Naive thymus-derived CD4-positive, alpha-beta T cell (primary cell): ENCODE measurements at regions not wholly inside any gene's neighbourhood (a gene's known extent, or its start where the extent isn't known, plus 50 kb on each side); places are given as distances from the start of the nearest gene placed in this dataset.

Experiments
- ATAC-seq: fragments of 150-1000 bp; cut with Tn5 transposase; 2 replicates; pipeline ENCODE4 v1.10.0; 2021; ENCODE audit warnings: mild to moderate bottlenecking, moderate library complexity
- CTCF ChIA-PET: fragments of 350-600 bp; sonication (Branson Sonifier 250); formaldehyde crosslinking; loops from one replicate; lab custom pipeline; 2021; ENCODE audit warnings: antibody characterized with exemption; lab: Charles Lee
- POLR2A ChIA-PET: fragments of 350-600 bp; sonication (Branson Sonifier 250); formaldehyde crosslinking; loops from one replicate; lab custom pipeline; 2021; ENCODE audit warnings: antibody characterized with exemption, inconsistent platforms; lab: Charles Lee
- DNase-seq, 9 donors: peaks; one replicate each; pipeline versions ENCODE4 v3.0.0 to v3.0.0-alpha.2; 2020 to 2022; ENCODE audit warnings: mixed read lengths in 1 of 9
- H3K27ac ChIP-seq: one replicate; pipeline ENCODE4 v1.7.0; 2013; ENCODE audit warnings: mild to moderate bottlenecking, low read depth, low read length, moderate library complexity
- H3K27me3 ChIP-seq, 2 donors: one replicate each; pipeline ENCODE4 v1.7.0; 2013; ENCODE audit warnings: low read length in 2 of 2, mild to moderate bottlenecking in 2 of 2, moderate library complexity in 2 of 2; ENCODE audit not compliant: control insufficient read depth in 2 of 2, insufficient read depth in 2 of 2
- H3K36me3 ChIP-seq, 3 experiments: 1 replicate in 2 of 3; 2 replicates in 1 of 3; pipeline ENCODE4 v1.7.0; 2013; ENCODE audit warnings: low read length in 3 of 3, mild to moderate bottlenecking in 3 of 3, moderate library complexity in 1 of 3; ENCODE audit not compliant: insufficient read depth in 3 of 3, control insufficient read depth in 2 of 3
- H3K4me1 ChIP-seq, 2 donors: one replicate each; pipeline ENCODE4 v1.7.0; 2013; ENCODE audit warnings: low read length in 2 of 2, mild to moderate bottlenecking in 2 of 2, moderate library complexity in 1 of 2; ENCODE audit not compliant: control insufficient read depth in 2 of 2, insufficient read depth in 2 of 2
- H3K4me3 ChIP-seq: 2 replicates; pipeline ENCODE4 v1.7.0; 2013; ENCODE audit warnings: mild to moderate bottlenecking, low read length
- H3K9me3 ChIP-seq, 3 experiments: 1 replicate in 2 of 3; 2 replicates in 1 of 3; pipeline ENCODE4 v1.7.0; 2013; ENCODE audit warnings: low read length in 3 of 3; ENCODE audit not compliant: control insufficient read depth in 2 of 3
- H3K27ac Mint-ChIP-seq, 9 donors: one replicate each; pipeline ENCODE4 v1.8.0; 2020 to 2022; ENCODE audit warnings: mixed read lengths in 9 of 9, mild to moderate bottlenecking in 8 of 9, moderate library complexity in 5 of 9, inconsistent platforms in 2 of 9
- H3K27me3 Mint-ChIP-seq, 5 donors: one replicate each; pipeline ENCODE4 v1.8.0; 2021 to 2022; ENCODE audit warnings: mixed read lengths in 5 of 5, mild to moderate bottlenecking in 1 of 5
- H3K36me3 Mint-ChIP-seq, 5 donors: one replicate each; pipeline ENCODE4 v1.8.0; 2020 to 2022; ENCODE audit warnings: mixed read lengths in 5 of 5, mild to moderate bottlenecking in 3 of 5, inconsistent platforms in 1 of 5
- H3K4me1 Mint-ChIP-seq, 7 donors: one replicate each; pipeline ENCODE4 v1.8.0; 2020 to 2022; ENCODE audit warnings: mixed read lengths in 7 of 7, mild to moderate bottlenecking in 3 of 7, inconsistent platforms in 1 of 7
- H3K4me3 Mint-ChIP-seq, 10 donors: one replicate each; pipeline ENCODE4 v1.8.0; 2020 to 2022; ENCODE audit warnings: mild to moderate bottlenecking in 10 of 10, mixed read lengths in 10 of 10, moderate library complexity in 6 of 10, inconsistent platforms in 2 of 10
- H3K9me3 Mint-ChIP-seq, 11 donors: one replicate each; pipeline ENCODE4 v1.8.0; 2020 to 2022; ENCODE audit warnings: mixed read lengths in 11 of 11, mild to moderate bottlenecking in 4 of 11, inconsistent platforms in 1 of 11, moderate library complexity in 1 of 11
- intact Hi-C, 2 donors: fragments of 100-400 bp; cut with micrococcal nuclease; formaldehyde crosslinking; loops; one replicate each; pipeline ENCODE4 v1.15.1; 2023

- no peak overlapping the region for H3K4me3 ChIP-seq
- Mint-ChIP-seq H3K27me3 (no peaks in the 10 kb centered on the region), H3K4me3 (no peak overlapping the region), H3K4me1 (no peaks in the 10 kb centered on the region), H3K36me3 (no peaks in the 10 kb centered on the region), H3K27ac (no peak overlapping the region), H3K9me3 (peaks cover 3 to 28% (median 10%) of the 10 kb centered on the region in 11 donors)
- H3K9me3 ChIP-seq = peaks cover 0 to 4% (median 0%) of the 10 kb centered on the region in 3 experiments
- H3K27me3 ChIP-seq = no peaks in the 10 kb centered on the region
- H3K4me1 ChIP-seq = no peaks in the 10 kb centered on the region
- no peaks in the 10 kb centered on the region for H3K36me3 ChIP-seq
- DNase-seq = no peak
- H3K27ac ChIP-seq = no peak overlapping the region
- CTCF ChIA-PET = no interaction called here
- intact Hi-C loops = no loop called here
- POLR2A ChIA-PET = no interaction called here
- ATAC-seq = no peak
Observed at GRCh38 chr2:4844881-4845280, 847.3 kb upstream of the SOX11 start.

GRCh38 chr2:4862031-4862430 is 830.2 kb upstream of the SOX11 start:
- Histone ChIP-seq H3K9me3 (no peaks in the 10 kb centered on the region), H3K27me3 (no peaks in the 10 kb centered on the region), H3K4me1 (no peaks in the 10 kb centered on the region), H3K36me3 (no peaks in the 10 kb centered on the region), H3K4me3 (no peak overlapping the region), H3K27ac (no peak overlapping the region)
- Mint-ChIP-seq H3K27ac (no peak overlapping the region), H3K27me3 (no peaks in the 10 kb centered on the region), H3K9me3 (peaks cover 0 to 20% (median 3%) of the 10 kb centered on the region in 11 donors), H3K36me3 (no peaks in the 10 kb centered on the region), H3K4me1 (no peaks in the 10 kb centered on the region), H3K4me3 (no peak overlapping the region)
- ATAC-seq (no peak), DNase-seq (no peak)
- ChIA-PET POLR2A (no interaction called here), CTCF (no interaction called here)
- intact Hi-C loops = no loop called here

GRCh38 chr2:4866198-4866597 is 826.0 kb upstream of the SOX11 start:
- ATAC-seq (no peak), DNase-seq (no peak)
- Mint-ChIP-seq H3K27ac (no peak overlapping the region), H3K4me3 (no peak overlapping the region), H3K36me3 (no peaks in the 10 kb centered on the region), H3K4me1 (no peaks in the 10 kb centered on the region), H3K27me3 (no peaks in the 10 kb centered on the region), H3K9me3 (peaks cover 0 to 12% (median 4%) of the 10 kb centered on the region in 11 donors)
- H3K36me3 ChIP-seq = no peaks in the 10 kb centered on the region
- H3K27me3 ChIP-seq = no peaks in the 10 kb centered on the region
- no peak overlapping the region for H3K27ac ChIP-seq
- CTCF ChIA-PET = no interaction called here
- POLR2A ChIA-PET = no interaction called here
- H3K4me3 ChIP-seq = no peak overlapping the region
- H3K9me3 ChIP-seq = no peaks in the 10 kb centered on the region
- no peaks in the 10 kb centered on the region for H3K4me1 ChIP-seq
- intact Hi-C loops = no loop called here

GRCh38 chr2:4868466-4868865 is 823.7 kb upstream of the SOX11 start:
- Histone ChIP-seq H3K27me3 (no peaks in the 10 kb centered on the region), H3K4me1 (no peaks in the 10 kb centered on the region), H3K36me3 (no peaks in the 10 kb centered on the region), H3K27ac (no peak overlapping the region), H3K9me3 (no peaks in the 10 kb centered on the region), H3K4me3 (no peak overlapping the region)
- H3K4me1 Mint-ChIP-seq = no peaks in the 10 kb centered on the region
- POLR2A ChIA-PET = no interaction called here
- H3K4me3 Mint-ChIP-seq = no peak overlapping the region
- no peaks in the 10 kb centered on the region for H3K36me3 Mint-ChIP-seq
- CTCF ChIA-PET = no interaction called here
- no peaks in the 10 kb centered on the region for H3K27me3 Mint-ChIP-seq
- peaks cover 0 to 6% (median 1%) of the 10 kb centered on the region in 11 donors for H3K9me3 Mint-ChIP-seq
- intact Hi-C loops = no loop called here
- ATAC-seq (no peak), DNase-seq (no peak)
- H3K27ac Mint-ChIP-seq = no peak overlapping the region

GRCh38 chr2:4869154-4869553 is 823.0 kb upstream of the SOX11 start:
- no peaks in the 10 kb centered on the region for H3K27me3 ChIP-seq
- no peaks in the 10 kb centered on the region for H3K4me1 ChIP-seq
- H3K36me3 Mint-ChIP-seq = no peaks in the 10 kb centered on the region
- no peak overlapping the region for H3K27ac ChIP-seq
- H3K36me3 ChIP-seq = no peaks in the 10 kb centered on the region
- ChIA-PET CTCF (no interaction called here), POLR2A (no interaction called here)
- H3K4me1 Mint-ChIP-seq = no peaks in the 10 kb centered on the region
- H3K4me3 Mint-ChIP-seq = no peak overlapping the region
- ATAC-seq (no peak), DNase-seq (no peak)
- H3K27me3 Mint-ChIP-seq = no peaks in the 10 kb centered on the region
- H3K27ac Mint-ChIP-seq = no peak overlapping the region
- intact Hi-C loops = no loop called here
- no peak overlapping the region for H3K4me3 ChIP-seq
- no peaks in the 10 kb centered on the region for H3K9me3 ChIP-seq
- H3K9me3 Mint-ChIP-seq = peaks cover 0 to 6% (median 3%) of the 10 kb centered on the region in 11 donors

GRCh38 chr2:4873364-4873763 is 818.8 kb upstream of the SOX11 start:
- intact Hi-C loops = no loop called here
- Mint-ChIP-seq H3K27ac (no peak overlapping the region), H3K4me1 (no peaks in the 10 kb centered on the region), H3K4me3 (no peak overlapping the region), H3K27me3 (no peaks in the 10 kb centered on the region), H3K9me3 (peaks cover 0 to 11% (median 4%) of the 10 kb centered on the region in 11 donors), H3K36me3 (no peaks in the 10 kb centered on the region)
- Histone ChIP-seq H3K4me1 (no peaks in the 10 kb centered on the region), H3K36me3 (no peaks in the 10 kb centered on the region), H3K9me3 (no peaks in the 10 kb centered on the region), H3K27ac (no peak overlapping the region), H3K4me3 (no peak overlapping the region), H3K27me3 (no peaks in the 10 kb centered on the region)
- DNase-seq = no peak
- ATAC-seq = no peak
- CTCF ChIA-PET = no interaction called here
- POLR2A ChIA-PET = no interaction called here

- intact Hi-C loops = no loop called here
- no peaks in the 10 kb centered on the region for H3K36me3 ChIP-seq
Observed at GRCh38 chr2:4873876-4874593, 818.1 kb upstream of the SOX11 start.

More at GRCh38 chr2:4873876-4874593, 818.1 kb upstream of the SOX11 start:
- POLR2A ChIA-PET = no interaction called here
- Histone ChIP-seq H3K27ac (no peak overlapping the region), H3K4me1 (no peaks in the 10 kb centered on the region), H3K27me3 (no peaks in the 10 kb centered on the region), H3K4me3 (no peak overlapping the region), H3K9me3 (no peaks in the 10 kb centered on the region)
- H3K27me3 Mint-ChIP-seq = no peaks in the 10 kb centered on the region
- H3K9me3 Mint-ChIP-seq = peaks cover 0 to 11% (median 4%) of the 10 kb centered on the region in 11 donors
- H3K4me3 Mint-ChIP-seq = no peak overlapping the region
- no peaks in the 10 kb centered on the region for H3K4me1 Mint-ChIP-seq
- H3K27ac Mint-ChIP-seq = no peak overlapping the region
- DNase-seq (no peak), ATAC-seq (no peak)
- H3K36me3 Mint-ChIP-seq = no peaks in the 10 kb centered on the region
- CTCF ChIA-PET = no interaction called here
